Suprapubic skin (tissue), 4 donors: ENCODE measurements at regions not wholly inside any gene's neighbourhood (a gene's known extent, or its start where the extent isn't known, plus 50 kb on each side); places are given as distances from the start of the nearest gene placed in this dataset.

ENCODE experiments used
- POLR2A ChIP-seq, 2 donors: fragments of 450-650 bp; IDR thresholded peaks; one replicate each; pipeline ENCODE4 v1.6.1; 2017; ENCODE audit warnings: antibody characterized with exemption in 2 of 2, mild to moderate bottlenecking in 2 of 2, moderate library complexity in 2 of 2
- POLR2AphosphoS5 ChIP-seq, 3 donors: sonication (generic); formaldehyde crosslinking; IDR thresholded peaks; one replicate each; pipeline ENCODE4 v1.6.1; 2017; ENCODE audit warnings: antibody characterized with exemption in 3 of 3
- TF ChIP-seq, protein P1 (sequence below), 2 donors: fragments of 200-600 bp in 1 of 2; fragments of 450-650 bp in 1 of 2; sonication (generic) in 1 of 2; IDR thresholded peaks; one replicate each; pipeline ENCODE4 v1.5.1; 2016 to 2019; ENCODE audit warnings: antibody characterized with exemption in 2 of 2, mild to moderate bottlenecking in 1 of 2, moderate library complexity in 1 of 2

DNA sequence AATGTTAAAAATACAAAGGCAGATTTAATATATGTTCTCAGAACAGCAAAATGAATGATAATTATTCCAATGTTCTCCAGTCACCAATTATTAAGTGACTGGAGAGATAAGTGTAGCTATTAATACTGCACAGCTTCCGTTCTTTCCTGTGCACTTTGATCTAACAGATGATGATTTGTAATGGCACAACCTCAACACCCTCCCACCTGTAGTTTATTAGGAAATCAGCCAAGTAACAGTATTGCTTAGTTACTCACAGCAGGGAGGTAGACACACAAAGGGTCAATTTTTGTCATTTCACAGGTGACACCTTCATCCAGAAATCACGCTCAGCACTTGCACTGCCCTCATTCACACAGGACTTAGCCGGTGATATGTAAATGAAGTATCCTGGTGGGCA is 688.1 kb downstream of the EPHA3 start:
- TF ChIP-seq, protein P1, sequence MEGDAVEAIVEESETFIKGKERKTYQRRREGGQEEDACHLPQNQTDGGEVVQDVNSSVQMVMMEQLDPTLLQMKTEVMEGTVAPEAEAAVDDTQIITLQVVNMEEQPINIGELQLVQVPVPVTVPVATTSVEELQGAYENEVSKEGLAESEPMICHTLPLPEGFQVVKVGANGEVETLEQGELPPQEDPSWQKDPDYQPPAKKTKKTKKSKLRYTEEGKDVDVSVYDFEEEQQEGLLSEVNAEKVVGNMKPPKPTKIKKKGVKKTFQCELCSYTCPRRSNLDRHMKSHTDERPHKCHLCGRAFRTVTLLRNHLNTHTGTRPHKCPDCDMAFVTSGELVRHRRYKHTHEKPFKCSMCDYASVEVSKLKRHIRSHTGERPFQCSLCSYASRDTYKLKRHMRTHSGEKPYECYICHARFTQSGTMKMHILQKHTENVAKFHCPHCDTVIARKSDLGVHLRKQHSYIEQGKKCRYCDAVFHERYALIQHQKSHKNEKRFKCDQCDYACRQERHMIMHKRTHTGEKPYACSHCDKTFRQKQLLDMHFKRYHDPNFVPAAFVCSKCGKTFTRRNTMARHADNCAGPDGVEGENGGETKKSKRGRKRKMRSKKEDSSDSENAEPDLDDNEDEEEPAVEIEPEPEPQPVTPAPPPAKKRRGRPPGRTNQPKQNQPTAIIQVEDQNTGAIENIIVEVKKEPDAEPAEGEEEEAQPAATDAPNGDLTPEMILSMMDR (IDR thresholded peaks at IDR 0.05), result no peak
- TF ChIP-seq POLR2A (IDR thresholded peaks at IDR 0.05) (no peak), POLR2AphosphoS5 (IDR thresholded peaks at IDR 0.05) (no peak)
